HG03039 (cell line): ENCODE measurements at regions not wholly inside any gene's neighbourhood (a gene's known extent, or its start where the extent isn't known, plus 50 kb on each side); places are given as distances from the start of the nearest gene placed in this dataset.

ENCODE experiments used
- ATAC-seq: cut with Tn5 transposase; IDR thresholded peaks from one replicate; pipeline ENCODE4 v1.9.1; 2021; ENCODE audit warnings: mild to moderate bottlenecking, moderate library complexity; ENCODE audit not compliant: unreplicated experiment

DNA sequence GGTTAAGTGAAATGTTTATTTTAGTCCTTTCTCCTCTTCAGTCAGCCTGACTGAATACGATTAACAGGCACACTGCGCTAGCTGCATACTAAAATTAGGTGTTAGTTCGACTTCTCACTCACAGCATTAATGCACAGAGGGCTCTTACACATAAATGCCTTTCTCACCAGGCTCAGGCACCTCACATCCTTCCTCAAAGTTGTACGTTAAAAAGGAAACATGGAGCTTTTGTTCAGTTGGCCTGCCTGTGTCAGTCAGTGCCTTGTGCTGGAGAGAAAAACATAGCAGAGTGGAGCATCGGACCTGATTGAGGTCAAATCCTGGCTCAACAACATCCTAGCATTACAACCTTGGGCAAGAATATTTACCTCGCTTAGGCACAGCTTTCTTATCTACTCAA is 236.0 kb upstream of the ZNF462 start:
- no peak for ATAC-seq

DNA sequence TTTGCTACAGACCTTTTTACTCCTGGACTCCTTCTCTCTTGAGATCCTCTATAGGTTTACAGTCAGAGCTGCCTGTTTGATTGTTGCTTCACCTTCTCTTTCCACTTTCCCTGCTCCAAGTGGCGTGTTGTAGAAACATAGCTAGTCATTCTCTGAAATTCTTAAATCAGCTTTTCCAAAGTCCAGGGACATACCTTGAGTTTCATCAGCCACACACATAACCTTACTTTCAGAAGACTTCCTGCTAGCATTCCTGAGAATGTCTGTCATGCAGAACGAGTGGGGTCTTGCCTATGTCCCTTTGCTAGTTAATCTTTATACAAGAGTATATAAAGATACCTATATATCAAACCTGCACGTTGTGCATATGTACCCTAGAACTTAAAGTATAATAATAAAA is 230.3 kb upstream of the ZNF462 start:
- ATAC-seq, result no peak

DNA sequence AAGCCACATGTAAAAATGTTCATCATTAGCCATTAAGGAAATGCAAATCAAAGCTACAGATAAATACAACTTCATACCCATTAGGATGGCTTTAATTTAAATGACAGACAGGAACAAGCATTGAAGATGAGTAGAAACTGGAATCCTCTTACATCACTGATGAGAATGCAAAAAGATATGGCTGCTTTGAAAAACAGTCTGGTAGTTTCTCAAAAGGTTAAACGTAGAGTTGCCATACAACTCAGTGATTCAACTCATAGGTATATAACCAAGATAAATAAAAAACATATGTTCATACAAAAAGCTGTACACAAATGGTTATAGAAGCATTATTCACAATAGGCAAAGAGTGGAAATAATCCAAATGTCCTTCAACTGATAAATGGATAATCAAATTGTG is 228.8 kb upstream of the ZNF462 start:
- ATAC-seq, result no peak

DNA sequence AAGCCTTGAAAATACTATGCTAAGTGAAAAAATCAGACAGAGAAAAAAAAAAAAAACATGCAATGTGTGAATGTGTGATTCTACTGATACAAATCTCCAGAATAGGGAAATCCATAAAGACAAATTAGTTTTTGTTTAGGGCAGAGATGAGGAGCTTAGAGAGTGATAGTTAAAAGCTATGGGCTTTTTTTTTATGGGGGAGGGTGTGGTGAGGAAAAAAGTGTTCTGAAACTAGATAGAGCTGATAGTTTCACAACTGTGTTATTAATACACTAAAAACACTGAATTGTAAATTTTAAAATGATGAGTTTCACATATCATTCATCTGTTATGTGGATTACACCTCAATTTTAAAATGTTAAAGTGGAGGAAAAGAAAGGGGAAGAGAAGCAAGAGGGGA is 228.3 kb upstream of the ZNF462 start:
- no peak for ATAC-seq

- no peak for ATAC-seq
Observed at GRCh38 chr9:106637486-106637885, 225.5 kb upstream of the ZNF462 start.

DNA sequence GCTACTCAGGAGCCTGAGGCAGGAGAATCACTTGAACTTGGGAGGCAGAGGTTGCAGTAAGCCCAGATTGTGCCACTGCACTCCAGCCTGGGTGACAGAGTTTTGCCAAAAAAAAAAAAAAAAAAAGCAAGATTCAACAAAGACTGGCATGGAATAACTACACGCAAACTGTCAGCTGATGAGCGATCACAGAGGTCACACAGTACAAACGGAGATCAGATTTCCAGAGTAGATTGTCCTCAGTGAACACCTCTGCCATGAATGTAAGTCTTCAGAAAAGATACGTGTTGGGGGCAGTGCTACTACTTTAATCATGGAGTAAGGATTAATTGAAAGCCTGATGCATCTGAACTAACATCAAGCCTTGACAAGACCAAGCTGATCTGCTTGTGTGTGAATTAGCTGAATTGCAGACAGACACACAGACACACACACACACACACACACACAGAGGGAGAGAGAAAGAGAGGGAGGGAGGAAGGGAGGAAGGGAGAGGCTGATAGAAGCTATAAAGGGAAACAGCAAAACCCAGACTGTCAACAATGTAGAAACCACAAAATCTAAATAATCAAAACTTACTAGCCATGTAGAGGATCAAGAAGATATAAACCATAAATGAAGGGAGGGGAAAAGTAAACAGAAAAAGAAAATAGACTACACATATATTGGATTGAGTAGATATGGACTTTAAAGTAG is 222.9 kb upstream of the ZNF462 start:
- no peak for ATAC-seq

- no peak for ATAC-seq
Observed at GRCh38 chr9:106643211-106643930, 219.6 kb upstream of the ZNF462 start.

DNA sequence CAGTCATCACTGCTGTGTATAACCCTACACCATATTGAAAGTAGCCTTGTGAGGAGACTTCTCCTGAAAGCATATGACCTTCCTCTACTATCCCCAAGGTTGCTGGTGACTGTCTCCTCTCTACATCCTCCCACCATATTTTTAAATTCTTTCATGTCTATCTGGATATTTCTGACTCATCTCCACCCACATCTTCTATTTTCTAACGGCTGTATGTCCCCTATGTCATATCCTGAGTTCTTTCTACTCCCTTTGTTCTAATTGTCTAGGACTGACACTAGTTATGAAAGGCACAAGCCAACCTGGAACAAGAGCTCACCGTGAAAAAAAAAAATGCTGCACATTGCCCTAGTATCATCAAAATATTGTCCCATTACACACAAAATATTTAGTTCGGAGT is 218.3 kb upstream of the ZNF462 start:
- ATAC-seq, result no peak

DNA sequence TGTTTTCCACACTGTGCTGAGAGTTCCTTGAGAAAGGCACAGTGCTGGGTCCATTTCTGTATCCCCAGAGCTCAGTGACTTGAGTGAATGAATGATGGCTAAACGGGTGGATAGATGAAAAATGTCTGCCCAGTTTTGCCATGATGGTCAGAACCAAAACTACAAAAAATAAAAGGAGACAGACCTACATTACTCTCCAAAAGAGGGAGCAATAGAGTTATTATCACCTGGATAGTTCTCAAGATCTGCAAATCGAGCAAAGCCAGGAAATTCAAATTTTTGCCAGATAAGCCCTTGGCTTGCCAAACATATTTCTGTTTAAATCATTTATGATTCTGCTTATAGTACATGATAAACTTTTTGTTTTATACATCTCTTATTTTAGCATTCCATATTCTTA is 214.2 kb upstream of the ZNF462 start:
- no peak for ATAC-seq

DNA sequence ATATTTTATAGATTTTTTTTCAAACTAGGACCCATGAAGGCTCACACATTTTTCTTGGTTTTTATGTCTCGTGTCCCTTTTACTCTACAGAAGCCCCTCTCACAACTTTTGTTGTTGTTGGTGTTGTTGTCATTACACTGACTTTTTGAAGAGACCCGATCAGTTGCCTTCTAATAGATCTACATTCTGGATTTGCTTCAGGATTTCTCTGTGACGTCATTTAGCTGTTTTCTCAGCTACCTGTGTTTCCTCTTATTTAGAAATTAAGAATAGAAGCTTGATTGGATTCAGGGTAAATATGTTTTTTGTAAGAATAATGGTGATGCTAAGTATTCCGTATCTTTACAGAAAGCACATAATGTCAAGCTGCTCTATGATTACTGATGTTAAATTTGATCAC is 213.3 kb upstream of the ZNF462 start:
- ATAC-seq, result no peak

DNA sequence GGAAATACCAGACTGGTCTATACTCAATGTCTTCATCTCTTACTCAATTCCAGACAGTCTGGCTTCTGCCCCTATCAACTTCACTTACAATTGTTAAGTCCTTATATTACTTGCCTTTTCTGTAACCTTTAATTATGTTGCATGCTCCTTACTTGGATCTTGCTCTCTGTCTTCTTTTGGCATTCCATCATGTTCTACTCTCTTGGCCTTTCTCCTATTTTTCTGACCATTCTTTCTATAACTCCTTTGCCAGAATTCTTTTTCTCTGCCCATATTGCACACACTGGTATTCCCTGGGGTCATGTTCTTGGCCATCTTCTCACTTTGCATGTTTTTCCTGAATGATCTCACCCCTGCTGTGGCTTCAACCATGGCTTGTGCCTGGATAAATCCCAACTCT is 209.8 kb upstream of the ZNF462 start:
- ATAC-seq, result no peak

DNA sequence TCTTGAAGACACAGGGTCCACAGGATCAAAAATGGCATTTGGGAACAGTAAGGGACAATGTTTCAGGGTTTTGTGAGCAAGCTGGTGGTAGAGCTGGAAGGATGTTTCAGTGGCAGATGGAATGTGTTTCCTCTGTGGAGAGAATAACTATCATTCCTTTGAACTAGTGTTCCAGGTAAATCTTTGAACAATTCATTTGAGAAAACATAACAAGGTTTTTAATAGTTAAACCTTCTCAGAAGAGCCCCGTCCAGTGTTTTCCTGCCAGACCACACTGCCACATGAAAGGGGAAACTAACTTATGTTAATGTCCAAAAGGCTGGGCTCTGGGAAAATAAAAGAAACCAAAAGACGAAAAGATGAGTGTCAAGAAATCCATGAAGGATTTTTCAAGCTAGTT is 207.0 kb upstream of the ZNF462 start:
- ATAC-seq, result no peak

DNA sequence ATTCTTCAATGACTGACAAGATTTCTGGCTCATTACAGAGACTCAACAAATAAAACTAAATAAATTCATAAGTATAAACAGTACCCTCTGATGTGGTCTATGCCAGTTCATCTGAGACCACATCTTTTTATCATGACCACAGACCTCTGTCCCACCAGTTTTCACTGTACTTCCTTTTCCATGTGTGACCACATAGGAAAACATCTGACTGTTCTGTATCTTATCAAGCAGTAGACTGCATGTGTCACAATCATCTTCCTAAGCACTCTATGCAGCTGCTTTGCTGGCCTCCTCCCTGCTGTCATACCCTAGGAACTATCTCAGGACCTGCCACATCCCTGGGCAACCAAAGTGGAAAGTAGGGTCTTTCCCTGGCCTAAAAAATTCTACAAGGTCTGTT is 205.0 kb upstream of the ZNF462 start:
- ATAC-seq, result no peak

DNA sequence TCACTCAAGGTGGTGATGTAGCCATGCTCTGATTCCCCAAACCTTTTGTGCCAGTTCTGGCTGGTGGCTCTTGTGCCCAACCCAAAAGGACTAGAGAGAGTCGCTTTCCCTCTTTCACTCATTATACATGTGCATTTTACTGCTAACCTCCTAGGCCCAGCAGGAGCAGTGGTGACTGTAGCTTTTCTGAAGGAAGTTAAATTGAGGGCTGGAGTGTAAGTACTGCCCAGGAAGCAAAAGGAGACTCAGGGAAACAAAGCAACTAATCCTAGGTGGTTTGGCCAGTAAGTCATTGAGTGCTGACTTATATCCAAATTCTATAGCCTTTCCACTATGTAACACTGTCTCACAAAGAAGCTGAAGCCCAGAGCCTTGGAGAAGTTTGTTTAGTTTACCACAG is 194.4 kb upstream of the ZNF462 start:
- no peak for ATAC-seq

- ATAC-seq, result no peak
Observed at GRCh38 chr9:106669835-106670234, 193.1 kb upstream of the ZNF462 start.

DNA sequence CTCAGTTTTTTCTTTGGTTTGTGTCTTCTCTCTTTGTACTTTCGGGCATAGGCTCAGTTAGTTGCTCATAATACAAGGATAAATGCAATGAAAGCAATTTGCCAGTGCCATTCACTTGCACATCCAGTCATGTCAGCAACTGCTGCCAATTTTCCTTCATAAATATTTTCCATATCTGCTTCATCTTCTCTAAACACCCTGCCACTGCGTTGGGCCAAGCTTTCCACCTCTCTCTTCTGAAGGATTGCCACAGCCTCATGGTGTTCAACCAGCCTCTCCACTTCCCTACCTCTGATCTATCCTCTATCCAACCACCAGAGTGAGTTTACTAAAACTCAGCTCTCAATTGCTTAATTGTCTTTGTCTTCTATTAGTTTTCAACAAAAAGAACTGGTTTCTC is 192.5 kb upstream of the ZNF462 start:
- ATAC-seq, result no peak

GRCh38 chr9:106675780-106676179 is 187.2 kb upstream of the ZNF462 start:
- no peak for ATAC-seq

- no peak for ATAC-seq
Observed at GRCh38 chr9:106677374-106677773, 185.6 kb upstream of the ZNF462 start.

GRCh38 chr9:106677830-106678229 is 185.1 kb upstream of the ZNF462 start:
- ATAC-seq, result no peak

DNA sequence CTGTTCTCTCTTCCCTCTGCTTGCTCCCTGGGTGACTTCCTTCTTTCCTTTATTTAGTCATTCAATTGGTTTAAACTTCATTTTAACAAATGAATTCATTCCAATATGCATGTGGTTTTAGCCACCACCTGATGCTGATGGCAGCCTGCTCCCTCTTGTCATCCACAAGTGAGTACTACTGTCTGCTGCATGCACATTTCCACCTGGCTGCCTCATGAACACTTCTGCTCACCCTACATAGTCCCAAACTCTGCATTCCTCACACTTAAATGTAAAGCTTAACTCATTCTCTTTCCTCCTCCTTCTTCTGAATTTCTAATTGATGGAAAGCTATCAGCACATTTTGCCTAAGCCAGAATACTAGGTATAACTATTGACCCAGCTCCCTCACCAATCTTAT is 184.7 kb upstream of the ZNF462 start:
- ATAC-seq, result no peak

- ATAC-seq, result no peak
Observed at GRCh38 chr9:106682420-106682819, 180.5 kb upstream of the ZNF462 start.

DNA sequence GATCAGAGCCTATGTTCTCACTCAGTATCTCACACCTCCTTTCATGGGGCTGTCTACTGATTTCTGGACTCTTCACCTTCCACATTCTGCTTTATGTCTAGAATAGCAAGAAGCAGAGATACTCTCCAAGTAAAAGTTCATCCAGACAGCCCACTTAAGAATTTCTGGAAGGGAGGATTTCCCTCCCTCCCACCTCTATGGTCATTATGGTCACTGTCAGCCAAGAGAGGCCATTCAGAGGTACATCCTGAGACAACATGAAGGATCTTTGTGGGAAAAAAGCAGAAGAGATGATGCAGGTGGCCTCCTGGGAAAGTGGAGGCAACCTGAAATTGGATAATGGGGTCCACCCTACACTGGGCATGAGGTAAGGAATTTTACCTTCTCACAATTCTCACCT is 179.5 kb upstream of the ZNF462 start:
- ATAC-seq, result no peak
